HG03095 (cell line): ENCODE measurements at regions not wholly inside any gene's neighbourhood (a gene's known extent, or its start where the extent isn't known, plus 50 kb on each side); places are given as distances from the start of the nearest gene placed in this dataset.

Experiments used
- ATAC-seq: cut with Tn5 transposase; IDR thresholded peaks from one replicate; pipeline ENCODE4 v1.9.1; 2021; ENCODE audit warnings: moderate library complexity; ENCODE audit not compliant: unreplicated experiment

GRCh38 chr15:94105760-94106159 is 125.6 kb upstream of the MCTP2 start:
- ATAC-seq: no peak

GRCh38 chr15:94100863-94101262 is 130.5 kb upstream of the MCTP2 start:
- ATAC-seq: no peak

GRCh38 chr15:94099574-94099960 is 131.8 kb upstream of the MCTP2 start:
- no peak for ATAC-seq

- ATAC-seq: no peak
Measured at GRCh38 chr15:94098921-94099573, 132.3 kb upstream of the MCTP2 start.

GRCh38 chr15:94097552-94097951 is 133.8 kb upstream of the MCTP2 start:
- no peak for ATAC-seq

- no peak for ATAC-seq
Measured at GRCh38 chr15:94094310-94094709, 137.1 kb upstream of the MCTP2 start.

GRCh38 chr15:94086341-94086740 is 145.0 kb upstream of the MCTP2 start:
- ATAC-seq: no peak

GRCh38 chr15:94083467-94084052 is 147.8 kb upstream of the MCTP2 start:
- ATAC-seq: no peak

- ATAC-seq: no peak
Measured at GRCh38 chr15:94081829-94082228, 149.5 kb upstream of the MCTP2 start.

- no peak for ATAC-seq
Measured at GRCh38 chr15:94080989-94081605, 150.3 kb upstream of the MCTP2 start.

- no peak for ATAC-seq
Measured at GRCh38 chr15:94080416-94080815, 150.9 kb upstream of the MCTP2 start.

GRCh38 chr15:94079968-94080367 is 151.4 kb upstream of the MCTP2 start:
- ATAC-seq: no peak

GRCh38 chr15:94079459-94079858 is 151.9 kb upstream of the MCTP2 start:
- no peak for ATAC-seq

GRCh38 chr15:94077938-94078337 is 153.4 kb upstream of the MCTP2 start:
- ATAC-seq: no peak

GRCh38 chr15:94075349-94075748 is 156.0 kb upstream of the MCTP2 start:
- ATAC-seq: no peak

- no peak for ATAC-seq
Measured at GRCh38 chr15:94070356-94071295, 160.7 kb upstream of the MCTP2 start.

- ATAC-seq: no peak
Measured at GRCh38 chr15:94069844-94070243, 161.5 kb upstream of the MCTP2 start.

- no peak for ATAC-seq
Measured at GRCh38 chr15:94066811-94067210, 164.6 kb upstream of the MCTP2 start.

- ATAC-seq: no peak
Measured at GRCh38 chr15:94066046-94066445, 165.3 kb upstream of the MCTP2 start.

GRCh38 chr15:94064676-94065313 is 166.6 kb upstream of the MCTP2 start:
- no peak for ATAC-seq

- no peak for ATAC-seq
Measured at GRCh38 chr15:94061041-94061440, 170.3 kb upstream of the MCTP2 start.
